GM12878 (cell line): ENCODE measurements at regions not wholly inside any gene's neighbourhood (a gene's known extent, or its start where the extent isn't known, plus 50 kb on each side); places are given as distances from the start of the nearest gene placed in this dataset.

Source experiments
- ATAC-seq: fragments of 200-7000 bp; cut with Tn5 transposase; 3 replicates; pipeline ENCODE4 v1.9.1; 2020; ENCODE audit warnings: mild to moderate bottlenecking, moderate library complexity
- BruUV-seq: library from RNA; stranded (reverse); fragments of 400-500 nt; replicated peaks from 2 replicates; lab custom pipeline; 2021; lab: Mats Ljungman, UMichigan
- CTCF ChIA-PET: fragments of 300-600 bp; sonication (Branson Sonifier 250); formaldehyde crosslinking; extraction: SDS; loops from one replicate; lab custom pipeline; 2021; ENCODE audit warnings: inconsistent platforms; lab: Yijun Ruan, JAX
- POLR2A ChIA-PET: fragments of 350-600 bp; formaldehyde crosslinking; extraction: SDS; loops from one replicate; lab custom pipeline; 2021; ENCODE audit warnings: inconsistent platforms; lab: Charles Lee
- RAD21 ChIA-PET: fragments of 300-600 bp; sonication (Branson Sonifier 250); formaldehyde crosslinking; loops from one replicate; lab custom pipeline; 2023; ENCODE audit warnings: antibody characterized with exemption; ENCODE audit not compliant: unreplicated experiment; lab: Charles Lee
- SMC1A ChIA-PET: fragments of 300-600 bp; sonication (Branson Sonifier 250); formaldehyde crosslinking; loops from one replicate; lab custom pipeline; 2023; ENCODE audit not compliant: unreplicated experiment, uncharacterized antibody; lab: Charles Lee
- DNase-seq: peaks from one replicate; pipeline ENCODE4 v3.0.0-alpha.2; 2011; ENCODE audit warnings: low read depth, low spot score
- FAIRE-seq: peaks from 3 replicates; lab custom pipeline; 2011; peaks lifted over from hg19 to GRCh38; lab: Jason Lieb, UNC
- H2AFZ ChIP-seq: 2 replicates; pipeline ENCODE4 v1.6.0; 2011; ENCODE audit warnings: low read depth, low read length, control low read depth; ENCODE audit not compliant: control insufficient read depth
- H3K27ac ChIP-seq: 2 replicates; pipeline ENCODE4 v1.5.1; 2011; ENCODE audit warnings: control low read depth; ENCODE audit not compliant: control insufficient read depth, insufficient read depth
- H3K27me3 ChIP-seq, 2 experiments: replicated peaks in 1 of 2; 2 replicates each; pipeline versions ENCODE4 v1.6.0 to v1.6.1; 2011; ENCODE audit warnings: low read length in 1 of 2; ENCODE audit not compliant: control insufficient read depth in 2 of 2, insufficient read depth in 2 of 2
- H3K36me3 ChIP-seq, 2 experiments: 2 replicates each; pipeline ENCODE4 v1.5.1; 2011; ENCODE audit warnings: low read length in 1 of 2; ENCODE audit not compliant: control insufficient read depth in 2 of 2, insufficient read depth in 2 of 2
- H3K4me1 ChIP-seq: 2 replicates; pipeline ENCODE4 v1.6.1; 2011; ENCODE audit warnings: mild to moderate bottlenecking, low read length, moderate library complexity, mixed read lengths; ENCODE audit not compliant: control insufficient read depth, insufficient read depth
- H3K4me2 ChIP-seq: 2 replicates; pipeline ENCODE4 v1.6.0; 2011; ENCODE audit warnings: control low read depth; ENCODE audit not compliant: control insufficient read depth, insufficient read depth
- H3K4me3 ChIP-seq: fragments of 200-600 bp; sonication (generic); 2 replicates; pipeline ENCODE4 v1.5.1; 2016
- H3K79me2 ChIP-seq: 2 replicates; pipeline ENCODE4 v1.6.0; 2011; ENCODE audit warnings: low read length; ENCODE audit not compliant: control insufficient read depth, insufficient read depth
- H3K9ac ChIP-seq: 2 replicates; pipeline ENCODE4 v1.8.0; 2011; ENCODE audit warnings: low read length, control low read depth, mixed read lengths; ENCODE audit not compliant: control insufficient read depth, insufficient read depth
- H3K9me3 ChIP-seq: replicated peaks from 3 replicates; pipeline ENCODE4 v1.5.1; 2011; ENCODE audit warnings: mild to moderate bottlenecking, low read length; ENCODE audit not compliant: control insufficient read depth, insufficient read depth
- H4K20me1 ChIP-seq: 2 replicates; pipeline ENCODE4 v1.6.0; 2011; ENCODE audit not compliant: control insufficient read depth, insufficient read depth
- CREB1 ChIP-seq: IDR thresholded peaks from 2 replicates; pipeline ENCODE4 v1.6.1; 2012; ENCODE audit warnings: low read depth, mild to moderate bottlenecking, inconsistent platforms
- KAT2A ChIP-seq: conservative IDR thresholded peaks from 2 replicates; pipeline ENCODE4 v1.6.1; 2011; ENCODE audit warnings: low read depth, low read length; ENCODE audit not compliant: control insufficient read depth
- NFXL1 ChIP-seq: fragments of 450-650 bp; IDR thresholded peaks from 2 replicates; pipeline ENCODE4 v1.6.1; 2017; ENCODE audit warnings: antibody characterized with exemption, mild to moderate bottlenecking, borderline replicate concordance
- RAD51 ChIP-seq: fragments of 450-650 bp; IDR thresholded peaks from 2 replicates; pipeline ENCODE4 v1.6.1; 2016; ENCODE audit warnings: moderate library complexity, mild to moderate bottlenecking, inconsistent platforms
- RBBP5 ChIP-seq: fragments of 200-600 bp; sonication (generic); conservative IDR thresholded peaks from 2 replicates; pipeline ENCODE4 v1.6.1; 2016
- SMAD5 ChIP-seq: IDR thresholded peaks from 2 replicates; pipeline ENCODE4 v1.6.1; 2016; ENCODE audit warnings: antibody characterized with exemption, low read depth
- TCF7 ChIP-seq: IDR thresholded peaks from 2 replicates; pipeline ENCODE4 v1.6.1; 2014; ENCODE audit warnings: antibody characterized with exemption, borderline replicate concordance
- ZNF207 ChIP-seq: fragments of 450-650 bp; IDR thresholded peaks from 2 replicates; pipeline ENCODE4 v1.6.1; 2014; ENCODE audit warnings: antibody characterized with exemption, mild to moderate bottlenecking, borderline replicate concordance
- ZNF24 ChIP-seq: fragments of 450-650 bp; IDR thresholded peaks from 2 replicates; pipeline ENCODE4 v1.6.1; 2017; ENCODE audit warnings: antibody characterized with exemption, mild to moderate bottlenecking
- WGBS: methylation state at CpG from one replicate; pipeline ENCODE4 v1.1.6; 2016; ENCODE audit warnings: low lambda C conversion rate; ENCODE audit not compliant: insufficient replicate concordance, insufficient coverage; ENCODE audit errors: missing lambda C conversion rate; 5-methylcytosine and 5-hydroxymethylcytosine counted together
- in situ Hi-C: fragments of 300-500 bp; cut with MboI; formaldehyde crosslinking; loops from 9 replicates; pipeline ENCODE4 v1.14.3; 2018; ENCODE audit warnings: mixed read lengths
- intact Hi-C: fragments of 100-400 bp; cut with micrococcal nuclease; formaldehyde crosslinking; loops from one replicate; pipeline ENCODE4 v1.14.2; 2022; ENCODE audit not compliant: unreplicated experiment
- TF ChIP-seq, protein P1 (sequence below): IDR thresholded peaks from 2 replicates; pipeline ENCODE4 v1.6.1; 2012; ENCODE audit warnings: low read depth, low read length, improper control_type of control experiment
- TF ChIP-seq, protein P2 (sequence below): fragments of 450-650 bp; formaldehyde crosslinking; IDR thresholded peaks from 2 replicates; pipeline ENCODE4 v1.5.0; 2022; ENCODE audit warnings: mild to moderate bottlenecking, missing genetic modification characterization

DNA sequence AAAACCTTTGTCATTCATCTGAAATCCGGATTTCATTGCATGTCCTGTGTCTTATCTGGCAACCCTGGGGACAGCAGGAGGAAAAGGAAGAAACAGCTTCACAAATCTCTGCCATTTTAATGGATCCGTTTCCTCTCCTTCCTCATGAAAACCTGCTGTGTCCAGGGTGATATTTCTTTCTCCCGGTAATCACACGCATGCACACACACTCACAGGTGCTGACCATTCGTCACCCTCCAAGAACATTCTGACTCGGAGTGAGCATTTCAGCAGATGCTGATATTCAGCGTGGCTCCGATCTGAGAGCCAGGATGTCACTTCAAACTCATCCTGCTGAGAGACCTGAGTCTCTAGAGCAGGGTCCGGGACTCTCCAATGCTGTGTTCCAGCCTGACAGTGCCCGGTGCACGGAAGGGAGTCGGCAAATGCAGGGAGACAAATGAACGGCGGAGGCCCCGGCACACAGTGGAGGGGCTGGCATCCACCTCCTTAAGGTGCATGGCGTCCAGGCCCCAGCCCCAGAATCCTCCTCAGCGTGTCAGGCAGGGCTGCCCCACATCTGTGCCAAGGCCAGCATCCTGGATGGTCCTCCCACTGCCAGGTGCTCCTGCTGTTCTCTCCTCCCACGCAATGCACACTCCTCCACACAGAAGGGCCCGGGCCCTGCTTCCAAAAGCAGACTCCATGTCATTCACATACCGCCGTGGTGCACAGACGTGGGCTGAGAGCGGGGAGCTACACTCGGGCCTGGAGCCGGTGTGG, 70.7 kb downstream of the RBFOX3 start:
- H2AFZ ChIP-seq: no peak overlapping the region
- no peak overlapping the region for H3K4me2 ChIP-seq
- SMC1A ChIA-PET: no interaction called here
- no peak overlapping the region for H3K9ac ChIP-seq
- POLR2A ChIA-PET: no interaction called here
- WGBS: 38% methylated on average over 25 of the region's 25 CpGs
- FAIRE-seq (no peak), DNase-seq (no peak), ATAC-seq (no peak)
- RAD21 ChIA-PET: no interaction called here
- no peak overlapping the region for H3K4me3 ChIP-seq
- BruUV-seq: no TSS peak
- TF ChIP-seq CREB1 (no peak), KAT2A (no peak), ZNF207 (no peak), NFXL1 (no peak), RAD51 (no peak), RBBP5 (no peak), TCF7 (no peak)
- in situ Hi-C loops: no loop called here
- H3K9me3 ChIP-seq: no peaks in the 10 kb centered on the region
- intact Hi-C loops: no loop called here
- CTCF ChIA-PET: interaction anchor here (0.9 kb wide), 1 partner anchor 10 kb away, joined by 4 read pairs; no protein-coding TSS in a partner anchor
- H4K20me1 ChIP-seq: no peaks in the 10 kb centered on the region
- no peaks in the 10 kb centered on the region for H3K36me3 ChIP-seq
- H3K79me2 ChIP-seq: no peaks in the 10 kb centered on the region
- peaks cover 0 to 2% of the 10 kb centered on the region in 2 experiments; a peak in 3 of 4 replicates for H3K27me3 ChIP-seq
- H3K4me1 ChIP-seq: no peaks in the 10 kb centered on the region
- no peak overlapping the region for H3K27ac ChIP-seq

DNA sequence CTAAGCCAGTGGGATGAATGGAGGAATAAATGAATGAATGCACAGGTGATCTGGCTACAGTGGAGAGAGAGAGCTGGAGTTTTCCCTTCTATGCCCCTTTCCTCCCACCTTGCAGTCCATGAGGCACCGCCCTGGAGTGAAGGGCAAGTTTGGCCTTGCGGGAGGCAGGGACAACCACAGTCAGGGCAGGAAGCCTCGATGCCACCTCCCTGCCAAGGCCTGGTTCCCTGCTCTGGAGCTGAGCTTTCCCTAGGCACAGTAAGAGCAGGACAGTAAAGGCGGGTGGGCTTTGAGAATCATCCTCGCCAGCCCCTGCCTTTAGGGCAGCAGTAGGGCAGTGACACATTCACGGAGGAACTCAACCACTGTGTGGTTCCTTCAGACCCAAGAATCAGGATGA, 72.6 kb downstream of the RBFOX3 start:
- DNase-seq (no peak), ATAC-seq (no peak), FAIRE-seq (no peak)
- H4K20me1 ChIP-seq: no peaks in the 10 kb centered on the region
- H3K27ac ChIP-seq: no peak overlapping the region
- H3K9ac ChIP-seq: no peak overlapping the region
- intact Hi-C loops (no loop called here), in situ Hi-C loops (no loop called here)
- H3K4me1 ChIP-seq: no peaks in the 10 kb centered on the region
- H3K4me3 ChIP-seq: no peak overlapping the region
- no peak overlapping the region for H2AFZ ChIP-seq
- no peaks in the 10 kb centered on the region for H3K79me2 ChIP-seq
- H3K4me2 ChIP-seq: no peak overlapping the region
- ChIA-PET RAD21 (no interaction called here), CTCF (no interaction called here), POLR2A (no interaction called here), SMC1A (no interaction called here)
- WGBS: 21% methylated on average over 6 of the region's 6 CpGs
- H3K36me3 ChIP-seq: no peaks in the 10 kb centered on the region
- no peaks in the 10 kb centered on the region; a peak in 3 of 4 replicates for H3K27me3 ChIP-seq
- TF ChIP-seq, protein P1, sequence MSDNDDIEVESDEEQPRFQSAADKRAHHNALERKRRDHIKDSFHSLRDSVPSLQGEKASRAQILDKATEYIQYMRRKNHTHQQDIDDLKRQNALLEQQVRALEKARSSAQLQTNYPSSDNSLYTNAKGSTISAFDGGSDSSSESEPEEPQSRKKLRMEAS: no peak
- TF ChIP-seq, protein P2, sequence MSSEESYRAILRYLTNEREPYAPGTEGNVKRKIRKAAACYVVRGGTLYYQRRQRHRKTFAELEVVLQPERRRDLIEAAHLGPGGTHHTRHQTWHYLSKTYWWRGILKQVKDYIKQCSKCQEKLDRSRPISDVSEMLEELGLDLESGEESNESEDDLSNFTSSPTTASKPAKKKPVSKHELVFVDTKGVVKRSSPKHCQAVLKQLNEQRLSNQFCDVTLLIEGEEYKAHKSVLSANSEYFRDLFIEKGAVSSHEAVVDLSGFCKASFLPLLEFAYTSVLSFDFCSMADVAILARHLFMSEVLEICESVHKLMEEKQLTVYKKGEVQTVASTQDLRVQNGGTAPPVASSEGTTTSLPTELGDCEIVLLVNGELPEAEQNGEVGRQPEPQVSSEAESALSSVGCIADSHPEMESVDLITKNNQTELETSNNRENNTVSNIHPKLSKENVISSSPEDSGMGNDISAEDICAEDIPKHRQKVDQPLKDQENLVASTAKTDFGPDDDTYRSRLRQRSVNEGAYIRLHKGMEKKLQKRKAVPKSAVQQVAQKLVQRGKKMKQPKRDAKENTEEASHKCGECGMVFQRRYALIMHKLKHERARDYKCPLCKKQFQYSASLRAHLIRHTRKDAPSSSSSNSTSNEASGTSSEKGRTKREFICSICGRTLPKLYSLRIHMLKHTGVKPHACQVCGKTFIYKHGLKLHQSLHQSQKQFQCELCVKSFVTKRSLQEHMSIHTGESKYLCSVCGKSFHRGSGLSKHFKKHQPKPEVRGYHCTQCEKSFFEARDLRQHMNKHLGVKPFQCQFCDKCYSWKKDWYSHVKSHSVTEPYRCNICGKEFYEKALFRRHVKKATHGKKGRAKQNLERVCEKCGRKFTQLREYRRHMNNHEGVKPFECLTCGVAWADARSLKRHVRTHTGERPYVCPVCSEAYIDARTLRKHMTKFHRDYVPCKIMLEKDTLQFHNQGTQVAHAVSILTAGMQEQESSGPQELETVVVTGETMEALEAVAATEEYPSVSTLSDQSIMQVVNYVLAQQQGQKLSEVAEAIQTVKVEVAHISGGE (CRISPR knock-in tag): no peak
- no peak for TF ChIP-seq ZNF24
- TF ChIP-seq SMAD5: no peak
- no TSS peak for BruUV-seq
- no peaks in the 10 kb centered on the region for H3K9me3 ChIP-seq
